ENCODE measurements at regions not wholly inside any gene's neighbourhood (a gene's known extent, or its start where the extent isn't known, plus 50 kb on each side); places are given as distances from the start of the nearest gene placed in this dataset.

- TF ChIP-seq, protein P1, sequence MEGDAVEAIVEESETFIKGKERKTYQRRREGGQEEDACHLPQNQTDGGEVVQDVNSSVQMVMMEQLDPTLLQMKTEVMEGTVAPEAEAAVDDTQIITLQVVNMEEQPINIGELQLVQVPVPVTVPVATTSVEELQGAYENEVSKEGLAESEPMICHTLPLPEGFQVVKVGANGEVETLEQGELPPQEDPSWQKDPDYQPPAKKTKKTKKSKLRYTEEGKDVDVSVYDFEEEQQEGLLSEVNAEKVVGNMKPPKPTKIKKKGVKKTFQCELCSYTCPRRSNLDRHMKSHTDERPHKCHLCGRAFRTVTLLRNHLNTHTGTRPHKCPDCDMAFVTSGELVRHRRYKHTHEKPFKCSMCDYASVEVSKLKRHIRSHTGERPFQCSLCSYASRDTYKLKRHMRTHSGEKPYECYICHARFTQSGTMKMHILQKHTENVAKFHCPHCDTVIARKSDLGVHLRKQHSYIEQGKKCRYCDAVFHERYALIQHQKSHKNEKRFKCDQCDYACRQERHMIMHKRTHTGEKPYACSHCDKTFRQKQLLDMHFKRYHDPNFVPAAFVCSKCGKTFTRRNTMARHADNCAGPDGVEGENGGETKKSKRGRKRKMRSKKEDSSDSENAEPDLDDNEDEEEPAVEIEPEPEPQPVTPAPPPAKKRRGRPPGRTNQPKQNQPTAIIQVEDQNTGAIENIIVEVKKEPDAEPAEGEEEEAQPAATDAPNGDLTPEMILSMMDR (IDR thresholded peaks at IDR 0.05), result no peak
- TF ChIP-seq POLR2A (IDR thresholded peaks at IDR 0.05) (no peak), EP300 (IDR thresholded peaks at IDR 0.05) (no peak)
Observed at GRCh38 chr14:101209594-101209993, 306.1 kb upstream of the RTL1 start.

Measured in suprapubic skin (tissue), 3 donors.